ENCODE measurements at regions not wholly inside any gene's neighbourhood (a gene's known extent, or its start where the extent isn't known, plus 50 kb on each side); places are given as distances from the start of the nearest gene placed in this dataset.
"Not testable (repeated sequence)": the region's sequence is repeated elsewhere in the genome, so short reads cannot be mapped to it uniquely, and the experiment has no call there.

- DNase-seq, result no peak
These were observed 1142.8 kb downstream of the RPIA start for GRCh38 chr2:89834306-89834705.

GRCh38 chr2:89836326-89836725 lies 1144.9 kb downstream of the RPIA start:
- not testable (repeated sequence) for DNase-seq

- no peak for DNase-seq
These were observed 1146.6 kb downstream of the RPIA start for GRCh38 chr2:89837962-89838625.

GRCh38 chr2:89840175-89840574 lies 1148.7 kb downstream of the RPIA start:
- DNase-seq, result not testable (repeated sequence)

GRCh38 chr2:89840781-89841475 lies 1149.5 kb downstream of the RPIA start:
- DNase-seq, result not testable (repeated sequence)

- DNase-seq, result no peak
These were observed 1150.0 kb downstream of the RPIA start for GRCh38 chr2:89841476-89841840.

- no peak for DNase-seq
These were observed 1150.9 kb downstream of the RPIA start for GRCh38 chr2:89842180-89842908.

GRCh38 chr2:89844221-89844943 lies 1152.9 kb downstream of the RPIA start:
- DNase-seq, result no peak

GRCh38 chr2:89845532-89845931 lies 1154.1 kb downstream of the RPIA start:
- no peak for DNase-seq

- DNase-seq, result no peak
These were observed 1156.6 kb downstream of the RPIA start for GRCh38 chr2:89848114-89848513.

- no peak for DNase-seq
These were observed 1157.4 kb downstream of the RPIA start for GRCh38 chr2:89848763-89849368.

- DNase-seq, result no peak
These were observed 1158.3 kb downstream of the RPIA start for GRCh38 chr2:89849731-89850130.

GRCh38 chr2:89850481-89850880 lies 1159.0 kb downstream of the RPIA start:
- no peak for DNase-seq

- DNase-seq, result no peak
These were observed 1159.6 kb downstream of the RPIA start for GRCh38 chr2:89850881-89851582.

- DNase-seq, result no peak
These were observed 1160.1 kb downstream of the RPIA start for GRCh38 chr2:89851583-89851905.

- not testable (repeated sequence) for DNase-seq
These were observed 1162.0 kb downstream of the RPIA start for GRCh38 chr2:89853427-89853826.

- DNase-seq, result not testable (repeated sequence)
These were observed 1164.3 kb downstream of the RPIA start for GRCh38 chr2:89855752-89856151.

- DNase-seq, result not testable (repeated sequence)
These were observed 1164.8 kb downstream of the RPIA start for GRCh38 chr2:89856305-89856704.

- not testable (repeated sequence) for DNase-seq
These were observed 1170.7 kb downstream of the RPIA start for GRCh38 chr2:89862164-89862563.

GRCh38 chr2:89863209-89863608 lies 1171.7 kb downstream of the RPIA start:
- not testable (repeated sequence) for DNase-seq

- not testable (repeated sequence) for DNase-seq
These were observed 1183.5 kb downstream of the RPIA start for GRCh38 chr2:89874810-89875595.
